ENCODE measurements at regions not wholly inside any gene's neighbourhood (a gene's known extent, or its start where the extent isn't known, plus 50 kb on each side); places are given as distances from the start of the nearest gene placed in this dataset.

- DNase-seq (no peak), ATAC-seq (no peak)
- no peak for TF ChIP-seq CTCF (IDR thresholded peaks at IDR 0.05)
- TF ChIP-seq POLR2A (IDR thresholded peaks at IDR 0.05) = no peak
- no peaks in the 10 kb centered on the region for H3K36me3 ChIP-seq
- no peak overlapping the region for H3K27ac ChIP-seq
- no peaks in the 10 kb centered on the region for H3K9me3 ChIP-seq
- intact Hi-C loops (cut with DNase I) = loop anchor here in 1 of 10 donors (10.0 kb wide), 1 partner anchor 395 kb away; the partner anchor contains the start of gene ZNF608
- H3K4me3 ChIP-seq = no peak overlapping the region
- no peaks in the 10 kb centered on the region for H3K27me3 ChIP-seq
- WGBS, 4 donors = 92 to 96% (median 94%) methylated on average over 4 of the region's 4 CpGs
- no peaks in the 10 kb centered on the region for H3K4me1 ChIP-seq
These were observed 396.5 kb downstream of the ZNF608 start for GRCh38 chr5:124349931-124350330.

GRCh38 chr5:124343451-124343867, 403.0 kb downstream of the ZNF608 start:
- H3K4me3 ChIP-seq = no peak overlapping the region
- H3K27ac ChIP-seq = peak overlapping the region in 1 of 12 donors; percentile 39
- H3K27me3 ChIP-seq = no peaks in the 10 kb centered on the region
- intact Hi-C loops (cut with DNase I) = loop anchor here in 2 of 10 donors (5.0 to 10.0 kb wide), 2 partner anchors 401 to 404 kb away; partner anchors contain the start of gene ZNF608 (in 2 of the 2)
- ATAC-seq = peak in 3 of 4 donors; percentile 27 to 64 (median 29)
- 83 to 87% (median 84%) methylated on average over 5 of the region's 5 CpGs for WGBS, 4 donors
- no peaks in the 10 kb centered on the region for H3K9me3 ChIP-seq
- peaks cover 4 to 36% (median 23%) of the 10 kb centered on the region in 12 donors for H3K4me1 ChIP-seq
- no peak for DNase-seq
- no peaks in the 10 kb centered on the region for H3K36me3 ChIP-seq
- no peak for TF ChIP-seq CTCF (IDR thresholded peaks at IDR 0.05)
- TF ChIP-seq POLR2A (IDR thresholded peaks at IDR 0.05) = no peak

GRCh38 chr5:124342986-124343385, 403.5 kb downstream of the ZNF608 start:
- DNase-seq (no peak), ATAC-seq (no peak)
- Histone ChIP-seq H3K27ac (no peak overlapping the region), H3K4me3 (no peak overlapping the region), H3K4me1 (peaks cover 4 to 36% (median 23%) of the 10 kb centered on the region in 12 donors), H3K27me3 (no peaks in the 10 kb centered on the region), H3K36me3 (no peaks in the 10 kb centered on the region), H3K9me3 (no peaks in the 10 kb centered on the region)
- intact Hi-C loops (cut with DNase I) = loop anchor here in 2 of 10 donors (5.0 to 10.0 kb wide), 2 partner anchors 402 to 404 kb away; partner anchors contain the start of gene ZNF608 (in 2 of the 2)
- TF ChIP-seq POLR2A (IDR thresholded peaks at IDR 0.05) = no peak
- TF ChIP-seq CTCF (IDR thresholded peaks at IDR 0.05) = no peak
- 68 to 84% (median 74%) methylated on average over 1 of the region's 1 CpG for WGBS, 4 donors

- no peak overlapping the region for H3K4me3 ChIP-seq
- no peaks in the 10 kb centered on the region for H3K36me3 ChIP-seq
- no peaks in the 10 kb centered on the region for H3K9me3 ChIP-seq
- WGBS, 4 donors = 77 to 83% (median 80%) methylated on average over 7 of the region's 7 CpGs
- intact Hi-C loops (cut with DNase I) = loop anchor here in 2 of 10 donors (5.0 to 10.0 kb wide), 2 partner anchors 402 to 405 kb away; partner anchors contain the start of gene ZNF608 (in 2 of the 2)
- peaks cover 4 to 36% (median 23%) of the 10 kb centered on the region in 12 donors for H3K4me1 ChIP-seq
- DNase-seq (no peak), ATAC-seq (peak in 1 of 4 donors; percentile 27)
- H3K27ac ChIP-seq = no peak overlapping the region
- no peak for TF ChIP-seq POLR2A (IDR thresholded peaks at IDR 0.05)
- no peak for TF ChIP-seq CTCF (IDR thresholded peaks at IDR 0.05)
- H3K27me3 ChIP-seq = no peaks in the 10 kb centered on the region
These were observed 403.9 kb downstream of the ZNF608 start for GRCh38 chr5:124342584-124342983.
